ENCODE measurements at regions not wholly inside any gene's neighbourhood (a gene's known extent, or its start where the extent isn't known, plus 50 kb on each side); places are given as distances from the start of the nearest gene placed in this dataset.
"Not testable (repeated sequence)": the region's sequence is repeated elsewhere in the genome, so short reads cannot be mapped to it uniquely, and the experiment has no call there.

DNA sequence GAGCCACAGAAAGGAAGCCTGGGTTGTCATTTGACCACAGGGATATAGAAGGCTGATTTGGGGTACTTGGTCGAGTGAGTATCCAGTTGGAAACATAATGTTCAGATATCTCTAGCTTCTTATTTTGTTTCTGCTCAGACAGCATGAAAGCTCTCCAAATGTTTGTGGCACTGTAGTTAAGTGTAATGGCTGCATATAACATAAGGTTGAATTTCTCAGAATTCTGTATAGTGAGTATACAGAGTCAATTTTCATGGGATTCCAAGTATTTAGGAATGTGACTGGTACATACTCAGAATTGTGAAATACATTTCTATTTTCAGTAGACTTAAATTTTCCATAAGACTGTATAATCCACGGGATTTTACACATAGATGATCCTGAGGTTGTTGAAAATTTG, 2102.1 kb upstream of the RAG2 start:
- TF ChIP-seq, protein P1, sequence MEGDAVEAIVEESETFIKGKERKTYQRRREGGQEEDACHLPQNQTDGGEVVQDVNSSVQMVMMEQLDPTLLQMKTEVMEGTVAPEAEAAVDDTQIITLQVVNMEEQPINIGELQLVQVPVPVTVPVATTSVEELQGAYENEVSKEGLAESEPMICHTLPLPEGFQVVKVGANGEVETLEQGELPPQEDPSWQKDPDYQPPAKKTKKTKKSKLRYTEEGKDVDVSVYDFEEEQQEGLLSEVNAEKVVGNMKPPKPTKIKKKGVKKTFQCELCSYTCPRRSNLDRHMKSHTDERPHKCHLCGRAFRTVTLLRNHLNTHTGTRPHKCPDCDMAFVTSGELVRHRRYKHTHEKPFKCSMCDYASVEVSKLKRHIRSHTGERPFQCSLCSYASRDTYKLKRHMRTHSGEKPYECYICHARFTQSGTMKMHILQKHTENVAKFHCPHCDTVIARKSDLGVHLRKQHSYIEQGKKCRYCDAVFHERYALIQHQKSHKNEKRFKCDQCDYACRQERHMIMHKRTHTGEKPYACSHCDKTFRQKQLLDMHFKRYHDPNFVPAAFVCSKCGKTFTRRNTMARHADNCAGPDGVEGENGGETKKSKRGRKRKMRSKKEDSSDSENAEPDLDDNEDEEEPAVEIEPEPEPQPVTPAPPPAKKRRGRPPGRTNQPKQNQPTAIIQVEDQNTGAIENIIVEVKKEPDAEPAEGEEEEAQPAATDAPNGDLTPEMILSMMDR (IDR thresholded peaks at IDR 0.05): no peak
- no peak for TF ChIP-seq POLR2A (IDR thresholded peaks at IDR 0.05)
- no peak for TF ChIP-seq POLR2AphosphoS5 (IDR thresholded peaks at IDR 0.05)
- no peak overlapping the region for H3K27ac ChIP-seq
- DNase-seq (ENCODE audit: low spot score): no peak
- H3K36me3 ChIP-seq: no peaks in the 10 kb centered on the region
- no peaks in the 10 kb centered on the region for H3K4me1 ChIP-seq (replicated peaks)
- H3K27me3 ChIP-seq (replicated peaks; ENCODE audit: insufficient read depth): no peaks in the 10 kb centered on the region
- intact Hi-C loops (cut with DNase I): no loop called here
- H3K9me3 ChIP-seq: no peaks in the 10 kb centered on the region
- 76% methylated on average over 2 of the region's 2 CpGs for WGBS
- no peak overlapping the region for H3K4me3 ChIP-seq

DNA sequence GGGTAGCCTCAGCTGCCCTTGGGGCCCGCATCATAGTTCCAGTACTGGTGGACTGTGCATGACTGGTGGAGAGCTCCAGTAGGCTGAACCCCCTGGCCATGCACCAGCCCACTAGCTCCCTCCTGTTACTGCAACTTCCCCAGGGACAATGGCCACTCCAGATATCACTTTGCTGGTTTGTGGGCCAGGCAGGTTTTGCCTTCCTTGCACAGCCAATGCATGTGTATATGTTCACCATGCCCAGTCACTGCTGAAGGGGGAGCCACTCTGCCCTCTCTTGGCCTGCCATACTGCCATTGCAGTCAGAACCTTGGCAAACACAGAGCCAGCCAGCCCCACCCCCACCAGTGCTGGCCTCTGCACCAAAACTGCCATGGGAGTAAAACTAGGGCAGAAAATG, 2095.3 kb upstream of the RAG2 start:
- Histone ChIP-seq H3K27me3 (replicated peaks; ENCODE audit: insufficient read depth) (no peaks in the 10 kb centered on the region), H3K9me3 (no peaks in the 10 kb centered on the region), H3K36me3 (no peaks in the 10 kb centered on the region), H3K4me3 (no peak overlapping the region), H3K4me1 (replicated peaks) (no peaks in the 10 kb centered on the region), H3K27ac (no peak overlapping the region)
- 91% methylated on average over 1 of the region's 1 CpG for WGBS
- DNase-seq (ENCODE audit: low spot score): no peak
- TF ChIP-seq POLR2AphosphoS5 (IDR thresholded peaks at IDR 0.05) (no peak), POLR2A (IDR thresholded peaks at IDR 0.05) (no peak)
- TF ChIP-seq, protein P1 (IDR thresholded peaks at IDR 0.05): no peak
- intact Hi-C loops (cut with DNase I): no loop called here

DNA sequence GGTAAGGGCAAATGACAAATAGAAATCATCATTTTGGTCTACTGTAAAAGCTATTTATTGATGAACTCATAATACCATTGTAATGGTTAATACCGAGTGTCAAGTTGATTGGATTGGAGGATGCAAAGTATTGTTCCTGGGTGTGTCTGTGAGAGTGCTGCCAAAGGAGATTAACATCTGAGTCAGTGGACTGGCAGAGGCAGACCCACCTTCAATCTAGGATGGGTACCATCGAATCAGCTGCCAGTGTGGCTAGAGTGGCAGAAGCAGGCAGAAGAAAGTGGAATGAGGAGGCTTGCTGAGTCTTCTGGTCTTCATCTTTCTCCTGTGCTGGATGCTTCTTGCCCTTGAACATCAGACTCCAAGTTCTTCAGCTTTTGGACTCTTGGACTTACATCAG, 2092.2 kb upstream of the RAG2 start:
- H3K27me3 ChIP-seq (replicated peaks; ENCODE audit: insufficient read depth); H3K4me3 ChIP-seq; H3K9me3 ChIP-seq; H3K4me1 ChIP-seq (replicated peaks); DNase-seq (ENCODE audit: low spot score); intact Hi-C loops (cut with DNase I); H3K36me3 ChIP-seq; H3K27ac ChIP-seq: not testable (repeated sequence)
- WGBS: 88% methylated on average over 2 of the region's 2 CpGs

DNA sequence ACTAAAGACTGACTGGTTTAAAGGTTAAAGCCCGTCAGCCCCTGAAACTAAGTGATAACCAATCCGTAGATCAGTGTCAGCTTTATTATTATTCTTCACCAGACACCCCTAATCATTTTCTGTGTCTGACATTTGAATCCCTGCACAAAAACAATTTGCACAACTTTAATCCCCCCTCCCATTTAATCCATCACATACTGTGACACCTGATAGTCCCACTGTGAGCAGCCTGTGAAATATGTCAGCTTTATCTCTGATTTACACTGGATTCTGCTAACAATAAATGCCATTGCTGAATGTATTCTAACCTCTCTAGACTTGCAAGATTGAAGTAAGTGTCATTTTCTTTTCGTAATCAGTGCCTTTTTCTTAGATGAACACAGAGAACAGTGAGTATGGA, 2089.0 kb upstream of the RAG2 start:
- WGBS: 62% methylated on average over 3 of the region's 3 CpGs
- no peaks in the 10 kb centered on the region for H3K9me3 ChIP-seq

DNA sequence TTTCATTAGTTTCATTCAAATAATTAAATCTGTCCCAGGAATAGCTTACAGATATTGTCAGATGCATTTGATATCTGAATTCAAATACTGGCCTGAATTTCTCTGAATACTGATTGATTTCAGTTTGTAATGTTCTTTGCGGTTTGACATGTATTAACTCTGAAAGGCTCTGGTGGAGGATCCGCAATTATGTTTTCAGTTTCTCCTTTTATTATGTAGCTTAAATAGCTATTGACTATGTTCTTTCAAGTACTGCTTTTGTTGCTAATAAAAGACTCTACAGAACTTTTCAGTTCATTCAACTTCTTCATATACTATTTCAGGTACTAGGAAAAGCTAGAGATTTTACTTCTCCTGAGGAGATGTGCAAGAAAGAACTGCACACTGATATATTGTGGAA, 2085.4 kb upstream of the RAG2 start:
- Histone ChIP-seq H3K36me3 (no peaks in the 10 kb centered on the region), H3K4me1 (replicated peaks) (no peaks in the 10 kb centered on the region), H3K27me3 (replicated peaks; ENCODE audit: insufficient read depth) (no peaks in the 10 kb centered on the region), H3K27ac (no peak overlapping the region), H3K4me3 (no peak overlapping the region), H3K9me3 (no peaks in the 10 kb centered on the region)
- WGBS: 94% methylated on average over 2 of the region's 2 CpGs
- DNase-seq (ENCODE audit: low spot score): no peak
- intact Hi-C loops (cut with DNase I): no loop called here
- TF ChIP-seq, protein P1 (IDR thresholded peaks at IDR 0.05): no peak
- TF ChIP-seq POLR2AphosphoS5 (IDR thresholded peaks at IDR 0.05) (no peak), POLR2A (IDR thresholded peaks at IDR 0.05) (no peak)

More for the DNA sequence above, 2089.0 kb upstream of the RAG2 start:
- Histone ChIP-seq H3K27me3 (replicated peaks; ENCODE audit: insufficient read depth) (no peaks in the 10 kb centered on the region), H3K36me3 (no peaks in the 10 kb centered on the region), H3K27ac (no peak overlapping the region), H3K4me3 (no peak overlapping the region), H3K4me1 (replicated peaks) (no peaks in the 10 kb centered on the region)
- DNase-seq (ENCODE audit: low spot score): no peak
- no peak for TF ChIP-seq POLR2AphosphoS5 (IDR thresholded peaks at IDR 0.05)
- no peak for TF ChIP-seq POLR2A (IDR thresholded peaks at IDR 0.05)
- TF ChIP-seq, protein P1 (IDR thresholded peaks at IDR 0.05): no peak
- intact Hi-C loops (cut with DNase I): no loop called here
